B cell (primary cell): ENCODE measurements at regions not wholly inside any gene's neighbourhood (a gene's known extent, or its start where the extent isn't known, plus 50 kb on each side); places are given as distances from the start of the nearest gene placed in this dataset.
"Not testable (repeated sequence)": the region's sequence is repeated elsewhere in the genome, so short reads cannot be mapped to it uniquely, and the experiment has no call there.

Experiments
- ATAC-seq: fragments of 200-7000 bp; cut with Tn5 transposase; one replicate; pipeline ENCODE4 v1.10.0; 2021; ENCODE audit warnings: low read depth, mild to moderate bottlenecking, moderate number of reproducible peaks, moderate library complexity
- CTCF ChIA-PET: fragments of 350-600 bp; sonication (Branson Sonifier 250); formaldehyde crosslinking; loops from one replicate; lab custom pipeline; 2021; ENCODE audit warnings: antibody characterized with exemption, inconsistent platforms; lab: Charles Lee
- POLR2A ChIA-PET: fragments of 350-600 bp; sonication (Branson Sonifier 250); formaldehyde crosslinking; loops from one replicate; lab custom pipeline; 2021; ENCODE audit warnings: antibody characterized with exemption; lab: Charles Lee
- DNase-seq: peaks from one replicate; pipeline ENCODE4 v3.0.0; 2013
- H2AFZ ChIP-seq: 2 replicates; pipeline ENCODE4 v1.6.1; 2012; ENCODE audit warnings: mild to moderate bottlenecking, low read depth, low read length; ENCODE audit not compliant: insufficient read depth, poor library complexity, severe bottlenecking
- H3K27ac ChIP-seq, 2 donors: 1 replicate in 1 of 2; 2 replicates in 1 of 2; pipeline ENCODE4 v1.5.1; 2012 to 2013; ENCODE audit warnings: low read length in 2 of 2, mild to moderate bottlenecking in 2 of 2, moderate library complexity in 1 of 2
- H3K27me3 ChIP-seq, 4 experiments: fragments of 200-600 bp in 1 of 4; sonication (generic) in 1 of 4; replicated peaks in 1 of 4; 1 replicate in 2 of 4; 2 replicates in 2 of 4; pipeline versions ENCODE4 v1.6.1 to v1.7.0; 2013 to 2016; ENCODE audit warnings: low read length in 3 of 4, mild to moderate bottlenecking in 2 of 4, mixed read lengths in 1 of 4, moderate library complexity in 1 of 4; ENCODE audit not compliant: insufficient read depth in 4 of 4, control insufficient read depth in 3 of 4; ENCODE audit errors: control extremely low read depth in 1 of 4
- H3K36me3 ChIP-seq, 2 experiments: replicated peaks in 1 of 2; 1 replicate in 1 of 2; 2 replicates in 1 of 2; pipeline versions ENCODE4 v1.6.1 to v1.7.1; 2013; ENCODE audit warnings: low read length in 1 of 2; ENCODE audit not compliant: insufficient read depth in 2 of 2, control insufficient read depth in 1 of 2; ENCODE audit errors: control extremely low read depth in 1 of 2, extremely low read depth in 1 of 2
- H3K4me1 ChIP-seq, 2 donors: fragments of 200-600 bp in 1 of 2; sonication (generic) in 1 of 2; 1 replicate in 1 of 2; 2 replicates in 1 of 2; pipeline versions ENCODE4 v1.5.1 to v1.6.1; 2013 to 2017; ENCODE audit warnings: low read length in 2 of 2; ENCODE audit not compliant: control insufficient read depth in 2 of 2, insufficient read depth in 2 of 2
- H3K4me2 ChIP-seq: replicated peaks from 2 replicates; pipeline ENCODE3; 2012; ENCODE audit warnings: mild to moderate bottlenecking, low read depth, low read length; ENCODE audit not compliant: poor library complexity, severe bottlenecking
- H3K4me3 ChIP-seq, 5 experiments: fragments of 200-600 bp in 1 of 5; sonication (generic) in 1 of 5; 1 replicate in 3 of 5; 2 replicates in 2 of 5; pipeline versions ENCODE4 v1.5.1 to v1.7.0; 2011 to 2016; ENCODE audit warnings: low read length in 4 of 5, mild to moderate bottlenecking in 4 of 5, low read depth in 2 of 5, control low read depth in 1 of 5, moderate library complexity in 1 of 5; ENCODE audit not compliant: insufficient read depth in 1 of 5; ENCODE audit errors: control extremely low read depth in 1 of 5, extremely low read depth in 1 of 5
- H3K79me2 ChIP-seq: fragments of 200-600 bp; sonication (generic); one replicate; pipeline ENCODE4 v1.6.0; 2016; ENCODE audit warnings: low read length; ENCODE audit not compliant: control insufficient read depth, insufficient read depth
- H3K9ac ChIP-seq: fragments of 200-600 bp; sonication (generic); 2 replicates; pipeline ENCODE4 v1.6.1; 2017; ENCODE audit warnings: mild to moderate bottlenecking, low read length, moderate library complexity
- H3K9me3 ChIP-seq, 3 donors: one replicate each; pipeline versions ENCODE4 v1.6.1 to v1.7.1; 2013; ENCODE audit warnings: low read length in 2 of 3; ENCODE audit not compliant: control insufficient read depth in 2 of 3, insufficient read depth in 1 of 3; ENCODE audit errors: control extremely low read depth in 1 of 3
- H4K20me1 ChIP-seq: 2 replicates; pipeline ENCODE4 v1.6.0; 2012; ENCODE audit warnings: mild to moderate bottlenecking, low read length; ENCODE audit not compliant: insufficient read depth, control insufficient read depth, poor library complexity, severe bottlenecking
- H3K27ac Mint-ChIP-seq: one replicate; pipeline ENCODE4 v1.8.0; 2021; ENCODE audit warnings: mixed read lengths
- H3K27me3 Mint-ChIP-seq: one replicate; pipeline ENCODE4 v1.8.0; 2021; ENCODE audit warnings: mixed read lengths
- H3K4me1 Mint-ChIP-seq: one replicate; pipeline ENCODE4 v1.8.0; 2021; ENCODE audit warnings: mixed read lengths
- H3K4me3 Mint-ChIP-seq: one replicate; pipeline ENCODE4 v1.8.0; 2021; ENCODE audit warnings: mixed read lengths
- H3K9me3 Mint-ChIP-seq: one replicate; pipeline ENCODE4 v1.8.0; 2022; ENCODE audit warnings: mixed read lengths; ENCODE audit not compliant: insufficient read depth
- WGBS: methylation state at CpG from one replicate; pipeline ENCODE4 v1.1.5; 2013; ENCODE audit warnings: missing lambda C conversion rate; ENCODE audit not compliant: insufficient coverage; 5-methylcytosine and 5-hydroxymethylcytosine counted together
- intact Hi-C: fragments of 100-400 bp; cut with micrococcal nuclease; formaldehyde crosslinking; loops from one replicate; pipeline ENCODE4 v1.10.0; 2022

DNA sequence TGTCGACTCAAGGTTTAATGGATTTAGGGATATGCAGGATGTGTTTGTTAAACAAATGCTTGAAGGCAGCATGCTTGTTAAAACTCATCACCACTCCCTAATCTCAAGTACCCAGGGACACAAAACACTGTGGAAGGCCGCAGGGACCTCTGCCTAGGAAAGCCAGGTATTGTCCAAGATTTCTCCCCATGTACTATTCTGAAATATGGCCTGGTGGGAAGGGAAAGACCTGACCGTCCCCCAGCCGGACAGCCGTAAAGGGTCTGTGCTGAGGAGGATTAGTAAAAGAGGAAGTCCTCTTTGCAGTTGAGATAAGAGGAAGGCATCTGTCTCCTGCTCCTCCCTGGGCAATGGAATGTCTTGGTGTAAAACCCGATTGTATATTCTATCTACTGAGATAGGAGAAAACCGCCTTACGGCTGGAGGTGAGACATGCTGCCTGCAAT lies 85.3 kb upstream of the ZNF322 start:
- POLR2A ChIA-PET, H3K27ac ChIP-seq, H3K9ac ChIP-seq, H3K4me3 ChIP-seq, H4K20me1 ChIP-seq, ATAC-seq, H3K4me2 ChIP-seq, DNase-seq, H2AFZ ChIP-seq, intact Hi-C loops, CTCF ChIA-PET, H3K4me3 Mint-ChIP-seq, H3K79me2 ChIP-seq, H3K4me1 ChIP-seq, H3K36me3 ChIP-seq, H3K4me1 Mint-ChIP-seq, H3K9me3 Mint-ChIP-seq: not testable (repeated sequence)
- Mint-ChIP-seq H3K27ac (peak overlapping the region; percentile 43), H3K27me3 (peaks cover 37% of the 10 kb centered on the region)
- peaks cover 0 to 44% (median 27%) of the 10 kb centered on the region in 4 experiments for H3K27me3 ChIP-seq
- peaks cover 0 to 25% (median 5%) of the 10 kb centered on the region in 3 donors for H3K9me3 ChIP-seq
- WGBS: no CpG with 5 or more reads among the region's 8 CpGs

GRCh38 chr6:26745964-26746363 lies 86.4 kb upstream of the ZNF322 start:
- H3K9me3 Mint-ChIP-seq, H3K4me2 ChIP-seq, DNase-seq, POLR2A ChIA-PET, H3K36me3 ChIP-seq, ATAC-seq, H3K27ac Mint-ChIP-seq, H3K4me1 ChIP-seq, H3K9ac ChIP-seq, H2AFZ ChIP-seq, intact Hi-C loops, H3K4me3 Mint-ChIP-seq, H3K4me1 Mint-ChIP-seq, H3K79me2 ChIP-seq, H3K4me3 ChIP-seq, H3K27ac ChIP-seq, CTCF ChIA-PET, H4K20me1 ChIP-seq: not testable (repeated sequence)
- Histone ChIP-seq H3K9me3 (peaks cover 0 to 25% (median 5%) of the 10 kb centered on the region in 3 donors), H3K27me3 (peaks cover 0 to 45% (median 27%) of the 10 kb centered on the region in 4 experiments)
- H3K27me3 Mint-ChIP-seq: peaks cover 41% of the 10 kb centered on the region
- WGBS: 49% methylated on average over 4 of the region's 8 CpGs

- peak; percentile 27 for DNase-seq
- H3K36me3 ChIP-seq, H3K27ac Mint-ChIP-seq, H3K4me3 ChIP-seq, CTCF ChIA-PET, intact Hi-C loops, H3K4me1 ChIP-seq, ATAC-seq, H2AFZ ChIP-seq, H3K4me2 ChIP-seq, H3K79me2 ChIP-seq, POLR2A ChIA-PET, H3K9ac ChIP-seq, H3K4me3 Mint-ChIP-seq, H3K9me3 Mint-ChIP-seq, H3K4me1 Mint-ChIP-seq, H3K27ac ChIP-seq, H4K20me1 ChIP-seq: not testable (repeated sequence)
- peaks cover 26% of the 10 kb centered on the region for H3K27me3 Mint-ChIP-seq
- Histone ChIP-seq H3K9me3 (peaks cover 0 to 14% (median 7%) of the 10 kb centered on the region in 3 donors), H3K27me3 (peaks cover 0 to 36% (median 20%) of the 10 kb centered on the region in 4 experiments)
- 35% methylated on average over 13 of the region's 25 CpGs for WGBS
These were observed 89.7 kb upstream of the ZNF322 start for GRCh38 chr6:26749126-26749758.

DNA sequence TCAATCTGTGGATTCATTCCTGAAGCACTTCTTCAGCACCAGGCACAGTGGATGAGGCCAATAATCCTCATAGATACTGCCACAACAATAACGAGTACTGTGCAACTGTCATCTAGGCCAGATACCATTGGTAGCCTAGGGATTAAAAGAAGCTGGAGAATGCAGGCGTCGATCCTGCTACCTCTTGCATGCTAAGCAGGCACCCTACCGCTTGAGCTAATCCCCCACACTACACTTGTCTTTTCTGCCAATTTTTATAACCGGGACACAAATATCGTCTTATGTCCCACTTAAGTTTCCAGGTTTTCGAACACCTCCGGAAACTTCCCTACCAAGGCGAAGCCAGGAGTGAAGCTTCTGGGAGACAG lies 90.2 kb upstream of the ZNF322 start:
- peaks cover 21% of the 10 kb centered on the region for H3K27me3 Mint-ChIP-seq
- H3K4me1 Mint-ChIP-seq, H3K4me3 ChIP-seq, H3K27ac Mint-ChIP-seq, H3K79me2 ChIP-seq, H3K36me3 ChIP-seq, H3K4me1 ChIP-seq, H3K4me3 Mint-ChIP-seq, H3K9me3 Mint-ChIP-seq, H3K9ac ChIP-seq, POLR2A ChIA-PET, H3K4me2 ChIP-seq, DNase-seq, H4K20me1 ChIP-seq, intact Hi-C loops, ATAC-seq, CTCF ChIA-PET, H3K27ac ChIP-seq, H2AFZ ChIP-seq: not testable (repeated sequence)
- Histone ChIP-seq H3K9me3 (peaks cover 0 to 18% (median 8%) of the 10 kb centered on the region in 3 donors), H3K27me3 (peaks cover 0 to 37% (median 18%) of the 10 kb centered on the region in 4 experiments)
- WGBS: 2% methylated on average over 5 of the region's 9 CpGs
